Erythroblast (primary cell): ENCODE measurements at regions not wholly inside any gene's neighbourhood (a gene's known extent, or its start where the extent isn't known, plus 50 kb on each side); places are given as distances from the start of the nearest gene placed in this dataset.

Experiments
- GATA1 ChIP-seq: IDR thresholded peaks from 2 replicates; pipeline ENCODE4 v1.6.1; 2011; ENCODE audit warnings: low read depth, mild to moderate bottlenecking, control low read depth, low read length, moderate library complexity
- POLR2A ChIP-seq: IDR thresholded peaks from 2 replicates; pipeline ENCODE4 v1.6.1; 2011; ENCODE audit warnings: mild to moderate bottlenecking, low read length

DNA sequence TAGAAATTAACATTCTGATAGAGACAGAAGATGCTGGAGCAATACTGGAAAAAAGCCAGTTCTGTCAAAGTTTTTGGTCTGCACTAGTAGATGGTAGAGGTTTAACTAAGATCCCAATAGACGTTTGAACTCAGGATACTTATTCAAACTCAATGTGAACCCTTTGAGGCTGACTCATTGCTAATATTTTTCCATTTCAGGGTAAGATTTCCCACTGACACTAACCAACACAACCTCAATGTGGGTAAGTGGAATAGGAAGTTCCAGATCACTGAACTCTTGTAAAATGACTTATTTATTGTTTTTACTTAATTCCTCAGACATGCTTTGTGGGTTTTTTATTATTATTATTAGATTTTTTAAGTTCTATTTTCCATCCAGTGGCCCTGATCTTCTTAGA lies 1024.8 kb downstream of the EPHA3 start:
- no peak for TF ChIP-seq POLR2A
- no peak for TF ChIP-seq GATA1
